ENCODE measurements at regions not wholly inside any gene's neighbourhood (a gene's known extent, or its start where the extent isn't known, plus 50 kb on each side); places are given as distances from the start of the nearest gene placed in this dataset.

GRCh38 chr15:70265466-70265978 lies 167.8 kb upstream of the TLE3 start:
- no peak for DNase-seq (ENCODE audit: low read depth)

GRCh38 chr15:70264738-70265465 lies 167.2 kb upstream of the TLE3 start:
- no peak for DNase-seq (ENCODE audit: low read depth)

- DNase-seq (ENCODE audit: low read depth): peak; percentile 53
Measured at GRCh38 chr15:70264014-70264582, 166.4 kb upstream of the TLE3 start.

DNA sequence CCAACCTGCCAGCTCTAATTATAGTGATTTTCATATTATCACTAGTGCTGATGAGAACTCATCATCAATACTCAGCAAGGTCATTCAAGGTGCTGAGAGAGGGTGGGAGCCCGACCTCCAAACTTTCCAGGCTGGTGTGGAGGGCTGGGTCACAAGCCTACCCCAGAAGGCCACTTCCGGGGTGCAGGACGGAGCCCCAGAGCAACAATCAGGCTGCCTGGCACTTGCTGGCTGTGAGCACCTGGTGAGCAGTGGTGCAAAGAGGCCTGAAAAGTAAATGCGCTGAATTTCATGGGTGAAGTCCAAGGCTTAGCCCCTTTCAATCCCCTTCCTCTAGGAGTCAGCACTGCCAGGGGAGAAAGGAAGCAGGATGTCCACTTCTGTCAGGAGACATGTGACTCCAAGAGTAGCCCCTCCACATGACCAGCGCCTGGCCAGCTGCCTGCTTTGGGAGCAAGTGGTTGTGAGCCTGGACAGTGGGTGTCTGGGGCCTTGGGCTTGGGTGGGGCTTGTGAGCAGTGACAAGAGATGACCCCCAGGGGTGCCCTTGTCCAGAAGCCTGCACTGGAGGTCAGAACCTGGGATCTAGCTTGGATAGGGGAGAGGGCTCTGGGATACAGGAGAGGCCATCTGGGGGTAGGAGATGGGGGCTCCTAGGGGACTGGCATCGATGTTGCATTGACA lies 165.0 kb upstream of the TLE3 start:
- DNase-seq (ENCODE audit: low read depth): no peak

GRCh38 chr15:70262171-70262570 lies 164.5 kb upstream of the TLE3 start:
- DNase-seq (ENCODE audit: low read depth): no peak

DNA sequence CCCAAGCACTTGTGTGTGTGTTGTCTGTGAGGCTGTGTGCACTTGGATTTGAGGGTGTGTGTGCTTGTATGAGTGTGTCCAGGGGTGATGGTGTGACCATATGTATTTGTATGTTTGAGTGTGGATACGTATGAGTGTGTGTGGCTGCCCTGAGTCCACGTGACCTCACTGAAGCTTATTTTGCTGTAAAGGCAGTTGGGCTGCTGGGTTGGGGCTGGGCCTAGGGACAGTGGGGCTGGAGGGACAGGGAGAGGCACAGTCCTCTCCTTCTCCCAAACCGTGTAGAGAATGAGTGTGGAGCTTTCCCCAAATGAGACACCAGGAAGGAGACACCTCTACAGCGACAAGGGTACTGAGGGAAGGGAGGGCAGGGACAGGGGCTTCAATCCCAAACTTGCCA lies 163.4 kb upstream of the TLE3 start:
- no peak for DNase-seq (ENCODE audit: low read depth)

DNA sequence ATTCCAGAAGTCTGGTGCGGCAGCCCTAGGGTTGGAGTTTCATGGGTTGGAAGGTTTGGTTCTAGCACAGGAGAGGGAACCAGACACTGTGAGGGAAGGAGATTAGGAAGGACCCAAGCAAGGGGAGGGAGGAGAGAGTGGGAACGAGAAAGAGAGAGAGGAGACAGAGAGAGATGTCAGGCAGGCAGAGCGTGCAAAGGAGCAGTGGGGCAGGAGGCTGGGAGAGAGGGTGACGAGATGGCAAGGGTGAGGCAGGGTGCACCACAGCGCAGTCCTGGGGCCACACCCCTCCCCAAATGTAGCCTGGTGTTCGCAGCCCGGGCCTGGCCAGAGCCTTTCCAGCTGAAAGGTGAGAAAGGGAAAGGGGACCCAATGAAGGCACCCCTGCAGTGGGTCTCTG lies 162.9 kb upstream of the TLE3 start:
- no peak for DNase-seq (ENCODE audit: low read depth)

DNA sequence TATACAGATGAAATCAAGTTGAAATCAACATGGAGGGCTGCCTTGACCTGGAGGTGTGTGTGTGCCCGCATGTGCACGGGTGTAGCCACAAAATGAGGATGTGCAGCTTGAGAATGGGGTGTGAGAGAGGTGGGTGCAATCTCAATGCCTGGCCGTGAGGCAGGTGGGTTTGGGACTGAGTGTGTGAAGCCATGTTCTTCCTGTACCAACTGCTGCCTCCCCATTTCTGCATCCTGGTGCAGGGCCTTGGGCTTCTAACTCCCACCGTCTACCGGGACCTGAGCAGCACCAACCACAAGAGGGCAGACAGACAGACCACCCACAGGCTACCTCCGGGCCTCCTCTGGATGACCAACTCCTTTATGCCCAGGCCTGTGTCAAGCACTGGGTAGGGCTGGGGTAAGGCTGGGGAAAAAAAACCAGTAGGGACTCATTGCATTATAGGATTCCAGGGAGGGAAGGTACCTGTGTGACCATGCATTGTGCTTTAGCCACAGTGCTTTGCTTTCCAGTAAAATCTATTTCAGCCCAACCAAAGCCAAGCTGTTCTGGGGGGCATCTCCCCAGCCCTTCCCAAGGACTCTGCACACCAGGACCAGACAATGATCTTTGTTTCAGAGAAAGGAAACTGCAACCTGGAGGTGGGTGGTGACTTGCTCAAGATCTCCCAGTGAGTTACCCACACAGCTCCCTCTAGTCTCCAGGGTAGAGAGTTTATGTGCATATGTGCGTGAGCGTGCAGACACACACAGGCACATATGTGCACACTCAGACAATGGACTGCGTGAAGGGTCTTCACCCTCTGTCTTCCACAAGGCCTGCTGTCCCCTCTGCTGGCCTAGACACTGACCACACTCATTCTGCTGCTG lies 162.2 kb upstream of the TLE3 start:
- DNase-seq (ENCODE audit: low read depth): no peak

GRCh38 chr15:70259028-70259424 lies 161.3 kb upstream of the TLE3 start:
- peak; percentile 47 for DNase-seq (ENCODE audit: low read depth)

DNA sequence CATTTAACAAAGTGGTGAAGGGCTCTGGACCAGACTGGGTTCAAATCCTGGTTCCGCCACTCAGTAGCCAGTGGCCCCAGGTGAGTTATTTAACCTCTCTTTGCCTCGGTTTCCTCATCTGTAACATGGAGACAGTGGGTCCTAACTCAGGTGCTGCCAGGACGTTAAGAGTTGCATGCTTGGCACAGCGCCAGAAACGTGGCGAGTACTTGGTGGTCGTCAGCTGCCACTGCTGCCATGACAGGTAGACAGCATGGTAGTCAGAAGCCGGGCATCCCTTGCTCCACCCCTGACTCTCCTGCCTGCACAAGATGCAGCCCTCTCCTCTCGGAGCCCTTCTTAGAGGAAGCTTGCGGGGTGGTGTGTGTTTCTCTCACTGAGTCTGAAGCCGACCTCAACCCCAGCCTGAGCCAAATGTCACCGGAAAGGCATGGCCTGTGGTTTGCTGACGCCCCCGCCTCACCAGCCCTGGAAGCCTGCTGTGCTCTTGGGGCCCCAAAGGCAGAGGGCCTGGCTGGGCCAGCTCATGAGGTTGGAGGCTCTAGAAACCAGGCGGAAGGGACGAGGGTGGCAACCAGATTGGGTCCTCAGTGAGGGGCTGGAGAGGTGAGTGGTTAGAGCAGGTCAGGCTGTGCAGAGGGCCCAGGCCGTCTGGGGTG lies 160.8 kb upstream of the TLE3 start:
- DNase-seq (ENCODE audit: low read depth): no peak

DNA sequence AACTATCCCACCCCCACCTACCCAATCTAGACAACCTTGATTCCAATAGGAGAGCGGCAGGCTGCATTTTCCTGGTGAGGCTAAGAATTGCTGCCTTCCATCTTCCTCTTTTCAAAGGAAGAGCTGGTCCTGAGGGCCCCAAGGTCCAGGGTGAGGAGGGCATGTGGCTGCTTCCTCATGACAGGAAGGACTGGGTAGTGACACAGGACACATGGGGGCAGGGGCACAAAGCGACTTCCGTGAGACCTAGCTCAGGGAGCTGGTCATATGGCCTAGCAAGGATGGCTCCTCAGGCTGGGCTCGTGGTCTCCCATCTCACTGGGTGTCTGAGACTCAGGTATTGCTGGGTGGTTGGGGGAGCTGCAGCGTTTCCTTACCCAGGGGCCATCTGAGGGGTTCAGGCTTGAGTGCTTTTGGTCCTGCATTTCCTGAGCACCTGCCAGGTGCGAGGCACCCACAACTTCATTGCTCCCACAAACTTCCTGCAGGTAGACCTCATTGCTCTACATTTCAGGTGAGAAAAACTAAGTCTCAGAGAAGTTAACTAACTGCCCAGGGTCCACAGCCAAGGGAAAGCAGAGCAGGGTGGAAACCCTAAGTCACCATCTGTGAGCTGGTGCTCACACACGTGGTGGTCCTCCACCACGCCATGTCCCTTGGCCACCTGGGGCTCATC lies 160.0 kb upstream of the TLE3 start:
- no peak for DNase-seq (ENCODE audit: low read depth)

DNA sequence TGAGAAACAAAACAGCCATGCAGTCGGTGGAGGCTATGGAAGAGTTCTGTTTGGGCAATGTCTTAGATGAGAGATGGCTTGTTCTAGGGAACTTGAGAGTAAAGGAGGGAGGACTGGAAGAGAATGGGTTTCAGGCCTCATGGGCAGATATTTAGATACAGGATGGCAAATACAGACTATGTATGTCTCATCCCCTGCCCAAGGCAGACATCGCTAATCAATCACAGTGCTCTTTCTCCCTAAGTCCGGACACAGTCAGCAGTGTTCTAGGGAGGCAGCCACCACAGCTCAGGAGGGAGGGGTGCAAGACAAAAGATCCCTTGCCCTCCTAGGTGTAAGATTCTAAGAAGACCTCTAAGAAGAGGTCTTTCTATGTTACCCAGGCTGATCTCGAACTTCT lies 159.3 kb upstream of the TLE3 start:
- DNase-seq (ENCODE audit: low read depth): no peak

- DNase-seq (ENCODE audit: low read depth): no peak
Measured at GRCh38 chr15:70254311-70254869, 156.7 kb upstream of the TLE3 start.

DNA sequence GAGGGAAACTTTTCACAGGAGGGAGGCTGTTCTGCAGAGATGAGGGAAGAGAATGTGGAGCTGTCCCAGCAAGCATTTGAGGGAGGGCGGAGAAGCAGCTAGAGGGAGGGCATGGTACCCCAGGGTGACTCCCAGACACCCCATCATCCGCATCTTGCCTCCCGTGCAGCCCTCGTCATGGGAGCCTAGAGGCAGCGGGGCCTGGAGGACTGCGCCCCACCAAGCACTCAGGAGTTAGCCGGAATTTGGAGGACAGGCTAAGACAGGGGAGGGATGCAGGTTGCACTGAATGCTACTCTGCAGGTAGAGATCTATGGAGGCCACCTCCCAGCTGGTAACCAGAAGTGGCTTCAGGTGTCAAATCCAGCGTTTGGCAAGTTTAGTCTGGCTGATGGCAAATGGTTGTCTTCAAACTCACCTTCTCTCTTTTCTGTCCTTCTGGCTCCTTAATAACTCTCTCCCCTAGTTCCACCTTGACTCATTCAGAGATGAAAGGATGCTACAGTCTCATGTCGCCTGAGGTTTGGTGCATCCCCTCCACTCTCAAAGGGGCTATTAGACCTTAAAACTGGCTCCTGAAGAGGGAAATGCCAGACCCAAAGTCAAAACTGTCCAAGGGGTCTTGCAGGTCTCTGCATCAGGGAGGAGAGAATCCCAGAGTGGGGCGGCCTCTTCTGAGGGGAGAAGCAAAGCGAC lies 155.9 kb upstream of the TLE3 start:
- no peak for DNase-seq (ENCODE audit: low read depth)

DNA sequence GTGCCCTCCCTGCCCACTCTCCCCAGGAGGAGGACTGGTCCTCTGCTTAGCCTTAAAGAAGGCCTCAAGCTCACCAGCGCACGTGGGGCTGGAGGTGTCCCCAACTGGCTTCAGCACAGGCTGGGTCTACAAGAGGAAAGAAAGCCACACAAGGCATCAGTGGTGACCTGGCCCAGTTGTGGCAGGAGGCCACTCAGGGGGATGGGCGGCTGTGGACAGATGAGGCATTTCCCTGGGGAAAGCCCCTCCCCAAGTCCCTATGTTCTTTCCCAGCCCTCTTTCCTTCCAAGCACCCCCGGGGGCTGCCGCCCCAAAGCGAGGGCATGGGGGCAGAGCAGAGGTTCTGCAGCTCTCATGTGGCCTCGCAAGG lies 155.2 kb upstream of the TLE3 start:
- no peak for DNase-seq (ENCODE audit: low read depth)

GRCh38 chr15:70252056-70252950 lies 154.6 kb upstream of the TLE3 start:
- no peak for DNase-seq (ENCODE audit: low read depth)

DNA sequence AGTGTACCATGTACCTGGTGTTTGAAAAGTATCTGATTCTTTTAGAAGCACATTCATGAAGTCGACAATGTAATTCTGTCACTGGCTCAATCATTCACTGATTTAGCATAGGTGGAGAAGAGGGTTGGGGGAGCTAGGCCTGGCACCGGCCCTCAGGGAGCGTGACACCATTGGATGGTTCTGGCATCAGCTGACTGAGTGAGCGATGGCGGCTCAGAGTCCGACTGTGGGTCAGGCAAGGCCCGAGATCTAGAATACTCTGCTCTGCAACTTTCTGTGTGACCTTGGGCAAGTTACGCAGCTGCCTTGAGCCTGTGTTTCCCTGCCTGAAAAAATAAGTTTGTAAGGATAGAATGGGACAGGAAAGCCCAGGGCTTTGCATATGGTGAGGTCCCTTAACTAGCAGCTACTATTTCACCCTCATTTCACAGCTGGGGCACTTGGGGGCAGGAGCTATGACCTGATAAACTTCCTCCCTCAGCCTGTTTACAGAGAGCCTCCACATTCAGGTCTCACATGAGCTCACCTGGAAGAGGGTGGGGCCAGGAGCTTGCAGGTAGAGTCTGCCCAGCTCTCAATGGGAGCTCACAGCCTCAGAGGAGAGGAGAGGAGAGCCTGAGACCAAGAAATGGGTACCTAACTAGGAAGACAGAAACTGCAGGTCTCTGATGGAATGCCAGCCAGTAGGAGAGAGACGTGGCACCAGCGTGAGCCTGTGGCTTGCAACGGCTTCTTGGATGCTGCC lies 153.7 kb upstream of the TLE3 start:
- no peak for DNase-seq (ENCODE audit: low read depth)

Measured in M059J (cell line).